ENCODE measurements at regions not wholly inside any gene's neighbourhood (a gene's known extent, or its start where the extent isn't known, plus 50 kb on each side); places are given as distances from the start of the nearest gene placed in this dataset.
"Not testable (repeated sequence)": the region's sequence is repeated elsewhere in the genome, so short reads cannot be mapped to it uniquely, and the experiment has no call there.

- intact Hi-C loops (cut with DNase I) = no loop called here
- no peak overlapping the region for H3K4me3 ChIP-seq
- WGBS, 4 donors = 72 to 73% (median 73%) methylated on average over 2 of the region's 2 CpGs
- peaks cover 0 to 10% (median 0%) of the 10 kb centered on the region in 9 donors for H3K27me3 ChIP-seq
- H3K36me3 ChIP-seq = no peaks in the 10 kb centered on the region
- H3K4me1 ChIP-seq = no peaks in the 10 kb centered on the region
- ATAC-seq (no peak), DNase-seq (no peak)
- H3K9me3 ChIP-seq = no peaks in the 10 kb centered on the region
- no peak for TF ChIP-seq POLR2A (IDR thresholded peaks at IDR 0.05)
- no peak for TF ChIP-seq CTCF (IDR thresholded peaks at IDR 0.05)
- H3K27ac ChIP-seq = no peak overlapping the region
Observed at GRCh38 chr14:106808907-106809306, 1282.5 kb downstream of the TMEM121 start.

- H3K9me3 ChIP-seq = no peaks in the 10 kb centered on the region
- no peak for TF ChIP-seq POLR2A (IDR thresholded peaks at IDR 0.05)
- no peak for TF ChIP-seq CTCF (IDR thresholded peaks at IDR 0.05)
- intact Hi-C loops (cut with DNase I) = no loop called here
- H3K4me1 ChIP-seq = no peaks in the 10 kb centered on the region
- DNase-seq (no peak), ATAC-seq (no peak)
- no peak overlapping the region for H3K27ac ChIP-seq
- 50 to 55% (median 53%) methylated on average over 2 of the region's 2 CpGs for WGBS, 4 donors
- no peak overlapping the region for H3K4me3 ChIP-seq
- peaks cover 0 to 4% (median 0%) of the 10 kb centered on the region in 9 donors for H3K27me3 ChIP-seq
- H3K36me3 ChIP-seq = no peaks in the 10 kb centered on the region
Observed at GRCh38 chr14:106809615-106810014, 1283.2 kb downstream of the TMEM121 start.

- intact Hi-C loops (cut with DNase I); H3K36me3 ChIP-seq; H3K27ac ChIP-seq; H3K27me3 ChIP-seq; H3K4me3 ChIP-seq; H3K4me1 ChIP-seq; H3K9me3 ChIP-seq; ATAC-seq; DNase-seq: not testable (repeated sequence)
- 64 to 73% (median 71%) methylated on average over 13 of the region's 13 CpGs for WGBS, 4 donors
Observed at GRCh38 chr14:106810168-106810567, 1283.8 kb downstream of the TMEM121 start.

- TF ChIP-seq POLR2A (IDR thresholded peaks at IDR 0.05) = no peak
- TF ChIP-seq CTCF (IDR thresholded peaks at IDR 0.05) = no peak
- Histone ChIP-seq H3K4me3 (no peak overlapping the region), H3K27ac (no peak overlapping the region), H3K36me3 (no peaks in the 10 kb centered on the region), H3K4me1 (no peaks in the 10 kb centered on the region), H3K27me3 (peaks cover 0 to 11% (median 0%) of the 10 kb centered on the region in 9 donors), H3K9me3 (no peaks in the 10 kb centered on the region)
- intact Hi-C loops (cut with DNase I) = no loop called here
- 50 to 88% (median 76%) methylated on average over 1 of the region's 1 CpG for WGBS, 4 donors
- ATAC-seq = no peak
- DNase-seq = no peak
Observed at GRCh38 chr14:106811162-106811561, 1284.8 kb downstream of the TMEM121 start.

- ATAC-seq (peak in 1 of 4 donors; percentile 39), DNase-seq (no peak)
- WGBS, 4 donors = 77 to 89% (median 82%) methylated on average over 17 to 37 of the region's 37 CpGs
- Histone ChIP-seq H3K27ac (no peak overlapping the region), H3K4me3 (no peak overlapping the region), H3K27me3 (peaks cover 0 to 11% (median 0%) of the 10 kb centered on the region in 9 donors), H3K9me3 (no peaks in the 10 kb centered on the region), H3K4me1 (no peaks in the 10 kb centered on the region), H3K36me3 (no peaks in the 10 kb centered on the region)
- TF ChIP-seq POLR2A (IDR thresholded peaks at IDR 0.05) (no peak), CTCF (IDR thresholded peaks at IDR 0.05) (no peak)
- intact Hi-C loops (cut with DNase I) = no loop called here
Observed at GRCh38 chr14:106812788-106813476, 1286.5 kb downstream of the TMEM121 start.

Data from heart left ventricle (tissue), 16 donors.